GM18526 (cell line): ENCODE measurements at regions not wholly inside any gene's neighbourhood (a gene's known extent, or its start where the extent isn't known, plus 50 kb on each side); places are given as distances from the start of the nearest gene placed in this dataset.

Experiments used
- POLR2A ChIP-seq: IDR thresholded peaks from 3 replicates; pipeline ENCODE4 v1.6.1; 2011; ENCODE audit not compliant: insufficient read length; ENCODE audit errors: extremely low read depth

GRCh38 chr11:19463976-19464375 lies 223.2 kb upstream of the E2F8 start:
- no peak for TF ChIP-seq POLR2A

- no peak for TF ChIP-seq POLR2A
Observed at GRCh38 chr11:19460718-19461405, 220.1 kb upstream of the E2F8 start.

DNA sequence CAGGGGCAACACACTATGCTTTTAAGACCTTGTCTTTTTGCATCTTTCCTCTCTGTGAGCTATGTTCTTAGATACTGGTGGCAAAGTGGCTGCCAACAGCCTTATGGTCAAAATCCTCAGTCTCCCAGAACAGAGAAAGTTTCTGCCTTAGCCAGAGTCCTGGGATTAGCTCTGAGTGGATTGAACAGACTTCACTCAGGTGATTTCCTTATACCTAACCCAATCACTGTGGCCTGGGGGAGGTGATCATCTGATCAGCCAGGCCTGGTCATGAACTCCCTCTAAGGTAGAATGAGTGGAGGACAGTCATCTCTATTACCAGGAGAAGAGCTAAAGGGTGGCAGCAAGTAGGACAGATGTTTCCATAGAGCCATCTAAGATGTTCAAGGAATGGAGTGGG lies 218.5 kb upstream of the E2F8 start:
- TF ChIP-seq POLR2A = no peak

GRCh38 chr11:19458721-19459120 lies 218.0 kb upstream of the E2F8 start:
- TF ChIP-seq POLR2A = no peak

- TF ChIP-seq POLR2A = no peak
Observed at GRCh38 chr11:19458231-19458630, 217.5 kb upstream of the E2F8 start.

DNA sequence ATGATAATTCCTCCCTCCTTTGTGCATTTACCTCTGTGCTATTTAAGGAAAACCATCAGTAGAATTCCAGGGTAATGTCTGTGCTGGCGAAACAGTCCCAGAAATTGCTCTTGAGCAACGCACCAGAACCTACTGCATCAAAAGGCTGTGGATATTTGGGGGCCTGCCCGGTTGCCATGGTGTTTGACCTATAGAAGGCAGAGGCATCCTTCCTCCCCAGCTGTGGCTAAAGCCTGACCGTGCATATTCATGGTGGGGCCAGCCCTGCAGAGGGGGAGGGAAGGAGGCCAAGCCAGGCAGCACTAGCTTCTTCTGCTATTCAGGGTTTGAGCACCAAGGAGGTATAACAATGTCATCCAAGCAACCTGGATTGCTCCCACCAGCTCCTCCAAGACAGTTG lies 215.0 kb upstream of the E2F8 start:
- no peak for TF ChIP-seq POLR2A

DNA sequence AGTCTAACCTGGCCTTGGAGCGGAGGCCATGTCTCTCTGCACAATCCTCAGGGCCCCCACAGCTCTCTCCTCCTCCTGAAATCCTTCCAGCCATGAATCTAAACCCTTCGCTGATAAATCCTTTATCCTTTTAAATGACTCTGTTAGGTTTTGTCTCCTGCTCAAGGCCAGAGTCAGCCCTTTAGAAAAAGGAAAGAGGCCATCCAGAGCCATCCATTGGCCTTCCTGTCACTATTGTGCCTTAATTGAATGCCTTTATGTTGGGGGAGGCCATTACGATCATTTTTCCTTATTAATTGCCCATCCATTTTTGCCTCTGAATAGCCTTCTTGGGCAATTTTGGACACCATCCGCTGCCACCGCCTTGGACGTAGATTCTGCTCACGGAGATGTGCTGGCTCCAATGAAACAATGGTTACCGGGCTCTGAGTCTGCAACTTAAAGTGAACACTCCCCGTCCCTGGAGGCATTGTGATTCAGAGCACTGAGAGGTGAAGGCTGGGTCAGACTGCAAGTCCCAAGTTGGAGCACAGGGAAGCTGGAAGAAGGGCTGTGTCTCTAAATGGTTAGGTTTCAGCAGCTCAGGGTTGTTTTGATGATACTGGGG lies 213.0 kb upstream of the E2F8 start:
- TF ChIP-seq POLR2A = no peak

GRCh38 chr11:19451609-19452008 lies 210.9 kb upstream of the E2F8 start:
- no peak for TF ChIP-seq POLR2A

- no peak for TF ChIP-seq POLR2A
Observed at GRCh38 chr11:19450282-19450681, 209.5 kb upstream of the E2F8 start.

GRCh38 chr11:19448651-19449050 lies 207.9 kb upstream of the E2F8 start:
- TF ChIP-seq POLR2A = no peak

GRCh38 chr11:19447150-19447566 lies 206.4 kb upstream of the E2F8 start:
- TF ChIP-seq POLR2A = no peak

DNA sequence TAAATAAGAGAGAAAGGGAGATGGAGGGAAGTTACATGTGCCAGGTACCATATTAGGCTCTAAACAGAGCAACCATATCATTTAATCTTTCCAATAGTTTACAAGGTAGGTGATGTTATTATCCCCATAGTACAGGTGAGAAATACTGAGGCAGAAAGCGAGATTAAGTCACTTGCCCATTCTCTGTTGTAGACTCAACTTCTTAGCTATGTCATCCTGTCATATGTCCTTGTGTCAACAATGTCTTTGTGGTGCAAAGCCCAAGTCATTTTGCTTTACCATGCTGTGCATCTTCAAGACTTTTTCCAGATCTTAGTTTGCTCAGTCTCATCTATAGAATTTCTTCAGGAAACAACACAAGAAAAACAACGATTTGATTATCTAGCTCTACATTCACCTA lies 205.0 kb upstream of the E2F8 start:
- no peak for TF ChIP-seq POLR2A

- no peak for TF ChIP-seq POLR2A
Observed at GRCh38 chr11:19444231-19444630, 203.5 kb upstream of the E2F8 start.

DNA sequence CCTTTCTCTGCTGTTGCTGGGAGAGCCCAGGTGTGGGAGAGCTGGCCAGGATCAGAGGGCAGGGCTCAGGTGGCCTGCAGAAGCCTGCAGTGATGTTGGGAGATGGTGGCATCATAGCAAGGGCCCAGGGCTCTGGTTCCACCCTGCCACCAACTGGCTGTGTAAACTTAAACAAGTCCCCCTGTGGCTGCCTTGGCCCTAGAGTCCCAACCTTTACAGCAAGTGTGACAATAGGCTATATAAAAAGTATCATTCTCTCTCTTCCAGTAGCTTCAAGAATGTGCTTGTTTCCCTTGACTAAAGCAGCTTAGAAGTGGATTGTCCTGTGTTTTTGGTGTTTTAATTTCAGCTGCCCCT lies 201.8 kb upstream of the E2F8 start:
- no peak for TF ChIP-seq POLR2A

- TF ChIP-seq POLR2A = no peak
Observed at GRCh38 chr11:19441752-19442553, 201.2 kb upstream of the E2F8 start.

DNA sequence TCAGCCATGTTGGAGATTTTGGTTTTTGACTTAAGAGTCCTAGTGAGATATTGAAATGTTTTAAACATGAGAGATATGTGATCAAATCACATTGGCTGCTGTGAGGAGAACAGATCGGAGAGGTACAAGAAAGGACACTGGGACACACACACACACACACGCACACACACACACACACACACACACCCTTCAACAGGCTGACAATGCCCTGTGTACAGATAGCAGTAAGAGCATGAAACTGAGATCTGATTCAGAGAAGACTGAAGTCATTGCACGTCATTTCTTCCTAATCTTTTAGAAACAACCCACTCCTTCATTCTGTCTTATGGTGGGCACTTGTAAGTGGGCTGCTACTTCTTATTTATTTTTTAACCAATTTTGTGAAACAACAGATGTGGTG lies 200.5 kb upstream of the E2F8 start:
- no peak for TF ChIP-seq POLR2A

DNA sequence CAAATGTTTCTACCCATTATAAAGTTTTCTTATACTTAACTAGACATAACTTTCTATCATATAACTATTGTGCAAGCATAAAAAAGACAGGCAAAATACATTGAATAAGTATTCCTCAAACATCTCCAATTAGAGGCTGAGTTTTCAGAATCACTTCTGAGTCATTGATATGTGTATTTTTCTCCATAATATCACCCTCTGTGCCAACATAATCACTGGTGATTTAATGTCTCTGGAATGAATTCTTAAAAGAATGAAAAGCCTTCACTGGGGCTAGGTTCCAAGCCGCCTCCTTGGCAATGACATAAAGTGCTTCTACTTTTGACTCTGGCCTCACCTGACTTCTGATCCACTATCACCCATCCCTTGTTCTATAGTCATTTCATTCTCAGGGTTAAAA lies 197.0 kb upstream of the E2F8 start:
- TF ChIP-seq POLR2A = no peak

DNA sequence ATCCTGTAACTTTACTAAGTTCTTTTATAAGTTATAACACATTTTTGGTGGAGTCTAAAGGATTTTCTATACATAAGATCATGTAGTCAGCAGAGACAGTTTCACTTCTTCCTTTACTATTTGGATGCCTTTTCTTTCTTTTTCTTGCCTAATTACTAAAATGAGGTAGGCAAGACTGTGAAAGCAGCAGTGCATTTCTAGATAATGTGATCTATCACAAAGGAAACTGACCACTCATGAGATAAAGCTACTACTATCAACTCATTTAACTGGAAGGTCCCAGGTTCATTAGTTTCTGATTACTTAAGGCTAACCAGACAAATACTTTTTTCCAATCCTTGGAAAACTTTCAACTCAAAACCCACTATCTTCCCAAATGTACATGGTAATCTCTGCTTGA lies 196.2 kb upstream of the E2F8 start:
- TF ChIP-seq POLR2A = no peak
